ENCODE measurements at regions not wholly inside any gene's neighbourhood (a gene's known extent, or its start where the extent isn't known, plus 50 kb on each side); places are given as distances from the start of the nearest gene placed in this dataset.

- TF ChIP-seq YY1 (tag by site-specific recombination; IDR thresholded peaks at IDR 0.05) (no peak), CTCF (tag by site-specific recombination; IDR thresholded peaks at IDR 0.05) (no peak), ZNF114 (tag by site-specific recombination; IDR thresholded peaks at IDR 0.05) (no peak), ZNF658 (tag by site-specific recombination; IDR thresholded peaks at IDR 0.05) (no peak), ZNF175 (tag by site-specific recombination; IDR thresholded peaks at IDR 0.05) (no peak), ZBTB26 (tag by site-specific recombination; optimal IDR thresholded peaks at IDR 0.05) (no peak), PRDM2 (tag by site-specific recombination; IDR thresholded peaks at IDR 0.05; ENCODE audit: borderline replicate concordance) (no peak), ZNF10 (tag by site-specific recombination; IDR thresholded peaks at IDR 0.05) (no peak), ZNF366 (tag by site-specific recombination; conservative IDR thresholded peaks at IDR 0.05) (no peak), PRDM4 (tag by site-specific recombination; IDR thresholded peaks at IDR 0.05) (no peak), REST (tag by site-specific recombination; IDR thresholded peaks at IDR 0.05) (no peak)
Measured at GRCh38 chr12:78531831-78532458, 332.6 kb upstream of the SYT1 start.

Data from HEK293 (cell line).